DMS53 treated with DMSO at 0.1 percent for 48 hours (cell line): ENCODE measurements at regions not wholly inside any gene's neighbourhood (a gene's known extent, or its start where the extent isn't known, plus 50 kb on each side); places are given as distances from the start of the nearest gene placed in this dataset.
"Not testable (repeated sequence)": the region's sequence is repeated elsewhere in the genome, so short reads cannot be mapped to it uniquely, and the experiment has no call there.

ENCODE experiments used
- DNase-seq: peaks from one replicate; lab custom pipeline; 2025; ENCODE audit not compliant: unreplicated experiment; lab: John Stamatoyannopoulos, UW

- no peak for DNase-seq
Observed at GRCh38 chr2:210730672-210731071, 174.3 kb downstream of the CPS1 start.

DNA sequence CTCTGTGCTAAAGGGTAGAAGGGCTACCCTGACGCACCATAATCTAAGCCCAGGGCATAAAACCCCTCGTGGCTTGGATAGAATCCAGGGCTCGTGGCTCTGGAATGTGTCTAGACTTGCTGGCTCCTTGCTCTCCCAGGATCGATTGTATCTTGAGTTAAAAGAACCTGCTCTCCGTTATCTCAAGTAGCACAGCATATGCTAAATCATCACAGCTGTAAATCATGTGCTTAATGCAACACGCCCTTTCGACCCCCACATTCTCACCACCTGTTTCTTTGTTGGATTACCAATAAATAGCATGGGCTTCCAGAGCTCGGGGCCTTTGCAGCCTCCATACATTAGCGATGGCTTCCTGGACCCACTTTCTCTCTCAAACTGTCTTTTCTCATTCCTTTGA lies 190.4 kb downstream of the CPS1 start:
- DNase-seq: not testable (repeated sequence)

GRCh38 chr2:210752532-210752931 lies 196.1 kb downstream of the CPS1 start:
- DNase-seq: no peak

DNA sequence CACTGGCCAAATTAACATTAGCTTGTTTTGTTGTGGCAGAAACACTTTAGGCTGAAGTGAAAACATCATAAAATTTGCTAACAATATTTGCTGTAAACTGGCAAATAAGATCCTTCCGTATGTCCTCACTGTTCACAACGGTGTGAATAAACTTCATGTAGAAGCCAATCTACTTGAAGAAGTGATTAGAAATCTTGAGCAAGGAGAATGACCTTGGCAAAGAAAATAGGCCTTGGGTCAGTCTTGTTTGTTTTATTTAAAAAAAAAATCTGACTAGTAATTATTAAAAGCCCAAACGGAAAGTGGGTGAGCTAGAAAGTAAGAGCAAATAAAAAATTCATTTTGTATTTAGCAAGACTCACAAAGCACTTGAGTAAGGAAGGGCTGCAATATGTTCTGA lies 197.0 kb downstream of the CPS1 start:
- DNase-seq: no peak

- peak; percentile 3 for DNase-seq
Observed at GRCh38 chr2:210756855-210757254, 200.5 kb downstream of the CPS1 start.

GRCh38 chr2:210762604-210763588 lies 206.5 kb downstream of the CPS1 start:
- DNase-seq: no peak

GRCh38 chr2:210768329-210768910 lies 212.0 kb downstream of the CPS1 start:
- DNase-seq: no peak

- DNase-seq: no peak
Observed at GRCh38 chr2:210776756-210777155, 220.4 kb downstream of the CPS1 start.

- no peak for DNase-seq
Observed at GRCh38 chr2:210782222-210782621, 225.8 kb downstream of the CPS1 start.

DNA sequence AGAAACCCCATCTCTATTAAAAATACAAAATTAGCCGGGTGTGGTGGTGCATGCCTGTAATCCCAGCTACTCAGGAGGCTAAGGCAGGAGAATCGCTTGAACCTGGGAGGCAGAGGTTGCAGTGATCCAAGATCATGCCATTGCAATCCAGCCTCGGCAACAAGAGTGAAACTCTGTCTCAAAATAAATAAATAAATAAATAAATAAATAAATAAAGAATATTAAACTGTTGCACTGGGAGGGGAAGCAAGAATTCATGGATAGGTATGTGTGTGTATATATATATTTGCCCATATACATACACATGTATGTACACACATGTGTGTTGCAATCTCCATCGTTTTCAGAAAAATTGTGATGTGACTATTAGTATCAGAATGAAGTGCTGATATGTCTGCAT lies 231.4 kb downstream of the CPS1 start:
- not testable (repeated sequence) for DNase-seq

GRCh38 chr2:210792000-210792399 lies 235.6 kb downstream of the CPS1 start:
- no peak for DNase-seq

DNA sequence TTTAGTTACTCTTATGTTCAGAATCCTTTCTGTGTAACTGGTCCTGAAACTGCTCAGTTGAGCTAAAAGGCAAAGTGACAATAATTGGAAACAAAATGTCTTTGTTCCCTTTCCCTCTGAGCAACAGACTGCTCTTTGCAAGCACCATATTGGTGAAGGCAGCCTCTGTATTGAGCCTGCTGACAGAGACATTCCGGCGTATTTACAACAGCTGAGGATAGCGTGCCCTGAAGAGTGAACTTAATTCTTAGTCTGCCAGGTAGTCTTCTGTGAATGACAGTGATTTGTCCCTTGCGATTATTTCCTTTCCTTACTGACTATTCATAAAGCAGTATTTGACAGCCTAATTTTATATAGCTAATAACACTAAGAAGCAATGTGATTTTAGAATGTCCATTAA lies 239.1 kb downstream of the CPS1 start:
- DNase-seq: no peak

- no peak for DNase-seq
Observed at GRCh38 chr2:210798180-210798579, 241.8 kb downstream of the CPS1 start.

- no peak for DNase-seq
Observed at GRCh38 chr2:210814251-210815025, 258.0 kb downstream of the CPS1 start.

- DNase-seq: no peak
Observed at GRCh38 chr2:210816769-210817168, 260.4 kb downstream of the CPS1 start.

DNA sequence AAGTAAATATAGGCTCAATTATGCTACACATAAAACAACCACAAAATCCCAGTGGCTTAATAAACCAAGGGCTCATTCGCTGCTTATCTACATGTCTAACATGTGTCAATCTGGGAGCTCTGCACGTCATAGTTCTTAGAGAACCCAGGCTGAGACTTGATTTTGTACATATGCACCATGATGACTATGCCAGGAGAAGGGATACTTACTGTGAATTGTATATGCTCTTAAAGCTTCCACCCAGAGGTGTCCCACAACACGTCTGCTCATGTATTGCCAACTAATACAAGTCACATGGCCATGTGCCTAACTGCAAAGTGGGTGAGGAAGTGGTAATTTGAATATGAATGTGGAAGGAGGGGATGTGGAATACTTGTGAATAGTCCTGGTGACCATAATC lies 262.1 kb downstream of the CPS1 start:
- no peak for DNase-seq

DNA sequence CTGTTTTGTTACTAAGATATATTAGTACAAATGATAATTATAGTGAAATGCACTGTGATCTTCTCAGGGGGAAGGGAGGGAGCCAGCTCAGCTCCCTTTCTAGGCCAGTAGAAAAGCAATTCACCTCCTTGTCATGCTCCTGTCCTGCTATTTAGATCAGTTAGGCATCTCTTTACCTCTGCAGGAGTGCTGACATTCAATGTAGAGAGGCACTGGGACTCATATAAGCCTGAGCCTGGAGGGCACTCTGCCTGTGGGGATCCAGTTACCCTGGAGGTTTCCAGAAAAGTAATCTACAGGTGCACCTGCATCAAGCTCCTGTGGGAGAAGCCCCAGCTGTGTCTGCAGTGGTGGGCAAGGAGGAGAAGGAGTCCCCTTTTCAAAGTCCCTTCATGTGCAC lies 277.0 kb downstream of the CPS1 start:
- DNase-seq: no peak

DNA sequence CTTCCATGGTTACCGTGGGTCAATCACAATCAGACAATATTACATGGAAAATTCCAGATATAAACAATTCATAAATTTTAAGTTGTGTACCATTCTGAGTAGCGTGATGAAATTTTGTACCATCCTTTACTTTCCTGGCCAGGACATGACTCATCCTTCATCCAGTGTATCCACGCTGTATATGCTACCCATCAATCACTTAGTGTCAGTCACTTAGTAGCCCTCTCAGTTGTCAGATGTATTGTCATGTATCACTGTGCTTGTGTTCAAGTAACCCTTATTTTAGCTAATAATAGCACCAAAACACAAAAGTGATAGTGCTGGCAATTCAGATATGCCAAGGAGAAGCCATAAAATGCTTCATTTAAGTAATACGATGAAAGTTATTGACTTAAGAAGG lies 282.6 kb downstream of the CPS1 start:
- DNase-seq: no peak

- DNase-seq: no peak
Observed at GRCh38 chr2:210839450-210839849, 283.1 kb downstream of the CPS1 start.

DNA sequence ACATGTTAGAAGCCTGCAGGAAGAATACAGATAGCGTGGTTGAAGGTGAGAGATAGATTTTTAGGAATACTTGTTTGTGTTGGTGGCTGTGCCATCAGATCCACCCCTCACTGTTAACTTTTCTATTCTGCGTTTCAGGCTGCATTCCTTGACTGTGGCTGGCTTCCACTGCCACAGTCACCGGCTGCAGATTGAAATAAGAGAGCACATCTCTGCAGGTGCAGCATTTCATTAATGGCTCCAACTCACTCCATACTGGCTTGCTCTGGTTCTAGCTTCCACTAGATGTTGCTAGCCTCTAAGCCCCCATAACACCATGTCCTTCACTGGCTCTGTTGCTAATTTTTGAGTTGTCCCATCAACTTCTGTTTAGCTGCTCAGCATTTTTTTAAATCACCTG lies 286.5 kb downstream of the CPS1 start:
- DNase-seq: no peak

DNA sequence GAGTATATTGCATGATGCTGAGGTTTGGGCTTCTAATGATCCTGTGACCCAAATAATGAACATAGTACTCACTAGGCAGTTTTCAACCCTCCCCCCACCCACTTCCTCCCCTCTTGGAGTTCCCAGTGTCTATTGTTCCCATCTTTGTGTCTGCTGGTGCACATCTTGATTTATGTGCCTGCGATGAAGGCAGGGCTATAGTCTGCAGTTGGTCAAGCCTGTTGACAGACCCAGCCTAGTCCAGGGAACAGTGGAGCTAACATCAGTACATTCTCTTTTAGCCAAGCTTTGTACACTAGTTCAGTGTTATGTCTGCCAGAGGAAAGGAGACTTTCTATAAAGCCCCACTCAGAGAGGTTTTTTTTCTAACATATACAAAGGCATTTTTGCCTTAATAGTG lies 287.6 kb downstream of the CPS1 start:
- no peak for DNase-seq

- no peak for DNase-seq
Observed at GRCh38 chr2:210859314-210859713, 302.9 kb downstream of the CPS1 start.
